Smooth muscle cell (in vitro differentiated cells): ENCODE measurements at regions not wholly inside any gene's neighbourhood (a gene's known extent, or its start where the extent isn't known, plus 50 kb on each side); places are given as distances from the start of the nearest gene placed in this dataset.

ENCODE experiments used
- DNase-seq: peaks from one replicate; lab custom pipeline; 2025; ENCODE audit not compliant: unreplicated experiment; lab: John Stamatoyannopoulos, UW
- H2AFZ ChIP-seq: fragments of 200-600 bp; sonication (generic); 2 replicates; pipeline ENCODE4 v1.6.0; 2016; ENCODE audit warnings: antibody characterized with exemption, low read depth, mild to moderate bottlenecking
- H3F3A ChIP-seq: fragments of 200-600 bp; sonication (generic); 2 replicates; pipeline ENCODE4 v1.6.0; 2017; ENCODE audit warnings: antibody characterized with exemption, low read depth
- H3K27ac ChIP-seq: fragments of 200-600 bp; sonication (generic); 2 replicates; pipeline ENCODE4 v1.5.1; 2016; ENCODE audit warnings: low read depth, mild to moderate bottlenecking
- H3K27me3 ChIP-seq: fragments of 200-600 bp; sonication (generic); 2 replicates; pipeline ENCODE4 v1.6.1; 2016; ENCODE audit warnings: low read depth, mild to moderate bottlenecking
- H3K36me3 ChIP-seq: fragments of 200-600 bp; sonication (generic); 2 replicates; pipeline ENCODE4 v1.5.1; 2016; ENCODE audit warnings: low read depth
- H3K4me1 ChIP-seq: fragments of 200-600 bp; sonication (generic); 2 replicates; pipeline ENCODE4 v1.5.1; 2016; ENCODE audit warnings: low read depth
- H3K4me2 ChIP-seq: fragments of 200-600 bp; sonication (generic); 2 replicates; pipeline ENCODE4 v1.6.0; 2016; ENCODE audit warnings: mild to moderate bottlenecking
- H3K4me3 ChIP-seq: fragments of 200-600 bp; sonication (generic); 2 replicates; pipeline ENCODE4 v1.5.1; 2016; ENCODE audit warnings: mild to moderate bottlenecking
- H3K79me2 ChIP-seq: fragments of 200-600 bp; sonication (generic); 2 replicates; pipeline ENCODE4 v1.6.0; 2016; ENCODE audit warnings: low read depth, mild to moderate bottlenecking
- H3K9ac ChIP-seq: fragments of 200-600 bp; sonication (generic); 2 replicates; pipeline ENCODE4 v1.6.0; 2016; ENCODE audit warnings: low read depth
- H3K9me3 ChIP-seq: fragments of 200-600 bp; sonication (generic); replicated peaks from 2 replicates; pipeline ENCODE4 v1.5.1; 2016; ENCODE audit warnings: low read depth
- H4K20me1 ChIP-seq: fragments of 200-600 bp; sonication (generic); 2 replicates; pipeline ENCODE4 v1.6.0; 2016; ENCODE audit warnings: low read depth
- WGBS: methylation state at CpG from one replicate; pipeline ENCODE4 v1.1.7; 2016; ENCODE audit warnings: low lambda C conversion rate; 5-methylcytosine and 5-hydroxymethylcytosine counted together
- TF ChIP-seq, protein P1 (sequence below): fragments of 200-600 bp; sonication (generic); IDR thresholded peaks from 2 replicates; pipeline ENCODE4 v1.5.1; 2017; ENCODE audit warnings: borderline replicate concordance, mild to moderate bottlenecking, antibody characterized with exemption; ENCODE audit not compliant: insufficient read depth, poor library complexity, severe bottlenecking

DNA sequence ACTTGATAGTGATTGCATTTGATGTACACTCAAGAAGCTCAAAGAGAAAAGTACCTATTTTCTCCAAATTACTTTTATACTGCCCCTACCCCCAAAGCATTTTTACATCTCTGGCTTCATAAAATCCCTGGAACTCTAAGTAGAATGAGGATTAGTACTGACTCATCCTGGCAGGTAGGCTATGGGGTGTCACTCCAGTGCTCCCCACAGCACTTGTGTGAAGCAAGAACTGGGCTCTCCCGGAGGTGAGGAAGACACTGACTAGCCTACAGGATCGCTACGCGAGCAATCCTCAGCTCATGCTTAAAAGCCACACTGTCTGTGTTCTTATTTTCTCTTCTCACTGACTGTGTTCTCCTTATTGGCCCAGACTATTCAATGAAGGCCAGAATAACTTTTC lies 90.4 kb upstream of the NDP start:
- Histone ChIP-seq H3F3A (no peaks in the 10 kb centered on the region), H3K27me3 (no peaks in the 10 kb centered on the region), H4K20me1 (no peaks in the 10 kb centered on the region), H3K9me3 (no peaks in the 10 kb centered on the region), H3K27ac (no peak overlapping the region), H3K4me3 (no peak overlapping the region), H3K36me3 (no peaks in the 10 kb centered on the region), H3K4me2 (no peak overlapping the region), H3K9ac (no peak overlapping the region), H3K4me1 (no peaks in the 10 kb centered on the region), H3K79me2 (no peaks in the 10 kb centered on the region), H2AFZ (no peak overlapping the region)
- TF ChIP-seq, protein P1, sequence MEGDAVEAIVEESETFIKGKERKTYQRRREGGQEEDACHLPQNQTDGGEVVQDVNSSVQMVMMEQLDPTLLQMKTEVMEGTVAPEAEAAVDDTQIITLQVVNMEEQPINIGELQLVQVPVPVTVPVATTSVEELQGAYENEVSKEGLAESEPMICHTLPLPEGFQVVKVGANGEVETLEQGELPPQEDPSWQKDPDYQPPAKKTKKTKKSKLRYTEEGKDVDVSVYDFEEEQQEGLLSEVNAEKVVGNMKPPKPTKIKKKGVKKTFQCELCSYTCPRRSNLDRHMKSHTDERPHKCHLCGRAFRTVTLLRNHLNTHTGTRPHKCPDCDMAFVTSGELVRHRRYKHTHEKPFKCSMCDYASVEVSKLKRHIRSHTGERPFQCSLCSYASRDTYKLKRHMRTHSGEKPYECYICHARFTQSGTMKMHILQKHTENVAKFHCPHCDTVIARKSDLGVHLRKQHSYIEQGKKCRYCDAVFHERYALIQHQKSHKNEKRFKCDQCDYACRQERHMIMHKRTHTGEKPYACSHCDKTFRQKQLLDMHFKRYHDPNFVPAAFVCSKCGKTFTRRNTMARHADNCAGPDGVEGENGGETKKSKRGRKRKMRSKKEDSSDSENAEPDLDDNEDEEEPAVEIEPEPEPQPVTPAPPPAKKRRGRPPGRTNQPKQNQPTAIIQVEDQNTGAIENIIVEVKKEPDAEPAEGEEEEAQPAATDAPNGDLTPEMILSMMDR: no peak
- no peak for DNase-seq
- WGBS: 94% methylated on average over 4 of the region's 4 CpGs

GRCh38 chrX:44062840-44063239 lies 89.7 kb upstream of the NDP start:
- Histone ChIP-seq H3K9me3 (no peaks in the 10 kb centered on the region), H3K4me1 (no peaks in the 10 kb centered on the region), H2AFZ (no peak overlapping the region), H3K27me3 (no peaks in the 10 kb centered on the region), H3K27ac (no peak overlapping the region), H3K36me3 (no peaks in the 10 kb centered on the region), H3K79me2 (no peaks in the 10 kb centered on the region), H3K4me3 (no peak overlapping the region), H3K4me2 (no peak overlapping the region), H3F3A (no peaks in the 10 kb centered on the region), H4K20me1 (no peaks in the 10 kb centered on the region), H3K9ac (no peak overlapping the region)
- TF ChIP-seq, protein P1: no peak
- WGBS: 49% methylated on average over 3 of the region's 3 CpGs
- no peak for DNase-seq

GRCh38 chrX:44061968-44062614 lies 88.9 kb upstream of the NDP start:
- H3K36me3 ChIP-seq: no peaks in the 10 kb centered on the region
- no peak overlapping the region for H3K27ac ChIP-seq
- no peaks in the 10 kb centered on the region for H3K27me3 ChIP-seq
- 30% methylated on average over 4 of the region's 4 CpGs for WGBS
- DNase-seq: no peak
- no peaks in the 10 kb centered on the region for H3K79me2 ChIP-seq
- H3F3A ChIP-seq: no peaks in the 10 kb centered on the region
- H4K20me1 ChIP-seq: no peaks in the 10 kb centered on the region
- no peak overlapping the region for H3K9ac ChIP-seq
- H3K4me2 ChIP-seq: no peak overlapping the region
- no peak overlapping the region for H3K4me3 ChIP-seq
- TF ChIP-seq, protein P1: no peak
- no peak overlapping the region for H2AFZ ChIP-seq
- H3K9me3 ChIP-seq: no peaks in the 10 kb centered on the region
- no peaks in the 10 kb centered on the region for H3K4me1 ChIP-seq

GRCh38 chrX:44060221-44060620 lies 87.0 kb upstream of the NDP start:
- Histone ChIP-seq H3K27ac (no peak overlapping the region), H3K4me2 (no peak overlapping the region), H3K9ac (no peak overlapping the region), H3K27me3 (no peaks in the 10 kb centered on the region), H3K9me3 (no peaks in the 10 kb centered on the region), H3K4me1 (no peaks in the 10 kb centered on the region), H4K20me1 (no peaks in the 10 kb centered on the region), H3K4me3 (no peak overlapping the region), H2AFZ (no peak overlapping the region), H3K36me3 (no peaks in the 10 kb centered on the region), H3F3A (no peaks in the 10 kb centered on the region), H3K79me2 (no peaks in the 10 kb centered on the region)
- no peak for DNase-seq
- WGBS: 81% methylated on average over 2 of the region's 2 CpGs
- TF ChIP-seq, protein P1: no peak
